NCI-H1694 (cell line): ENCODE measurements at regions not wholly inside any gene's neighbourhood (a gene's known extent, or its start where the extent isn't known, plus 50 kb on each side); places are given as distances from the start of the nearest gene placed in this dataset.
"Not testable (repeated sequence)": the region's sequence is repeated elsewhere in the genome, so short reads cannot be mapped to it uniquely, and the experiment has no call there.

ENCODE experiments used
- DNase-seq: peaks from one replicate; lab custom pipeline; 2025; lab: John Stamatoyannopoulos, UW

DNA sequence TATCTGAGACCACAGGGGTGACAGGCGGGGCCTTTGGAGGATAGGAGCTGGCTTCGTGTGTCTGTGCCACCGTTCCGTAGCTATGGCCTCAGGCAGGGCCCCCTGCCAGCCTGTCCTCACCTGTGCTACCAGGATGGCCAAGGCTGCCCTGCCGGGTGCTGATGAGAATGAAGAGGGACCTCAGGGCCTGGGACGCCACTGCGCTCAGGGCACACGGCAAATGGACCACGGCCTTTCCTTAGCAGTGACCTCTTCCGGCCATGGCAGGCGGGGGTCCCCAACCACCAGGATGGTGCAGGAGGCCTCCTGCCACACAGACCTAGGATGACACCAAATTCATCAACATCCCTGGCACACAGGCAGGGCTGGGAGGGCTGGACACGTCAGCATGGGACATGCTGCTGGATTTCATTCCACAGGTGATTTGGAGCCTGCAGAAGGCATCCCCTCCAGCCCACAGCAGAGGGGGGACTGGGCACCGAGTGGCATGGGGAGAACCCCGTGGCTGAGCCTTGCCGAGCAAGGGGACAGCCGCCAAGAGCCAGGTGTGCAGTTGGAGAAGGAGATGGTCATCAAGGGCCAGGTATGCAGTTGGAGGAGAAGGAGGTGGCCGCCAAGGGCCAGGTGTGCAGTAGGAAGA is 1321.0 kb downstream of the BRD1 start:
- no peak for DNase-seq

GRCh38 chr22:48505891-48506290 is 1321.8 kb downstream of the BRD1 start:
- no peak for DNase-seq

DNA sequence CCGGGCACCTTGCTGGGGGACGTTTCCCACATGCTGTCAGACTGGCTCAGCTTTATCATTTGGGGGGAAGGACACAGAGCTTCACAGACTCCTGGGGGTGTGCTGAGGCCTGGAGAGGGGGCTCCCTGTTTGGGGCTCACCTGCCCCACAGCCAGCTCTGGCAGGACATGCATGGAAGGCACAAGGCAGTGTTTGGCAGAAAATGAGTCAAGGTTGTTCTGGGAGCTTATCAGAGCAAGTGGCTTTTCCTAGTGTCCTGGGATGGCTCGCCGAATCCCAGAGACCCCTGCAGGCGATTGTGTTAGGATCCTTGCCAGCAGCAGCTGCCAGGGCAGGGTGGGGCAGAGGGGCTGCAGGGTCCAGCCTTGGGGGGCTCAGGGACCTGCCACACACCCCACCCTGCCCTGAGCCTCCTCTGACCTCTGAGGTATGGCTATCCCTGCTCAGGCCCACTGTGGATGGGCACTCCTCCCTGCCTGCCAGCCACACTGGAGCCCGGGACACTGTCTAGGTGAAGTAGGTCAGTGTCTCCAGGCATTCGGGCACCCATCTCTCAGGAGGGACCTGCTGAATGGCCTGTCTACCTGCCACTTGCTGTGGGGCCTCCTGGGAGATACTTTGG is 1323.0 kb downstream of the BRD1 start:
- no peak for DNase-seq

GRCh38 chr22:48503876-48504275 is 1323.8 kb downstream of the BRD1 start:
- DNase-seq: no peak

GRCh38 chr22:48503035-48503625 is 1324.5 kb downstream of the BRD1 start:
- no peak for DNase-seq

GRCh38 chr22:48501231-48501750 is 1326.4 kb downstream of the BRD1 start:
- DNase-seq: no peak

DNA sequence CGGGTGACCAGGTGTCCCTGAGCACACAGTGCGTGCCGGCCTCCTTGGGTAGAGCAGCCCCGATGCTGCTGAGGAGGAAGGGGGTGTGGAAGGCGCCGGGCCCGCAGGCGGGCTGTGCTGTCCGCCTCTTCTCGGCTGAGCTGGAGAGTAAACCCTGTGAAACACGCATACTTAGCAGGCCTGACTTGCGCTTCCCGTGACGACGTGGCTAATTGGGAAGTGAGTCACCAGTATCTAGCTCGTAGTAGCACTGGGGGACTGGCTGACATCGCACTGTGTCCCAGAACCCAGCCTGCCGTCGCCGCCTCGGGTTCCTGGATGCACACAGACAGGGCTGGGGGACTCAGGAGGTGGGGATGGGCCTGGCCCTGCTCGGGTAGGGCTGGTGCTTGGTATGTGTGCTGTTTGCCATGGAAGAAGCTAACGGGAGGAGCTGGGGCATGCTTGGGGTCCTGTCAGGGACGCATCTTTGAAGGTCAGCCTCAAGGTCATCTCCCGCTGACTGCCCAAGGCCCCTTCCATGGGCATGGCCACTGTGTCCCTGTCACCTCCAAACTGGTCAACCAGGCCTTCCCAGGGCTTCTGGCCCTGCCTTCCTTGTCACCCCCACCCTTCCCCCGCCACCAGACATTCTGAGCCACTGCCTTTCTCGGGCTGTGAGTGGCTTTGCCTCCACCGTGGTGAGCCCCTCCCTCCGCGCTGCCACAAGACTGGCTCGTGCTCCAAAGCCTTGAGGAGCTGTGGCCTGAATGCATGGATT is 1327.0 kb downstream of the BRD1 start:
- no peak for DNase-seq

DNA sequence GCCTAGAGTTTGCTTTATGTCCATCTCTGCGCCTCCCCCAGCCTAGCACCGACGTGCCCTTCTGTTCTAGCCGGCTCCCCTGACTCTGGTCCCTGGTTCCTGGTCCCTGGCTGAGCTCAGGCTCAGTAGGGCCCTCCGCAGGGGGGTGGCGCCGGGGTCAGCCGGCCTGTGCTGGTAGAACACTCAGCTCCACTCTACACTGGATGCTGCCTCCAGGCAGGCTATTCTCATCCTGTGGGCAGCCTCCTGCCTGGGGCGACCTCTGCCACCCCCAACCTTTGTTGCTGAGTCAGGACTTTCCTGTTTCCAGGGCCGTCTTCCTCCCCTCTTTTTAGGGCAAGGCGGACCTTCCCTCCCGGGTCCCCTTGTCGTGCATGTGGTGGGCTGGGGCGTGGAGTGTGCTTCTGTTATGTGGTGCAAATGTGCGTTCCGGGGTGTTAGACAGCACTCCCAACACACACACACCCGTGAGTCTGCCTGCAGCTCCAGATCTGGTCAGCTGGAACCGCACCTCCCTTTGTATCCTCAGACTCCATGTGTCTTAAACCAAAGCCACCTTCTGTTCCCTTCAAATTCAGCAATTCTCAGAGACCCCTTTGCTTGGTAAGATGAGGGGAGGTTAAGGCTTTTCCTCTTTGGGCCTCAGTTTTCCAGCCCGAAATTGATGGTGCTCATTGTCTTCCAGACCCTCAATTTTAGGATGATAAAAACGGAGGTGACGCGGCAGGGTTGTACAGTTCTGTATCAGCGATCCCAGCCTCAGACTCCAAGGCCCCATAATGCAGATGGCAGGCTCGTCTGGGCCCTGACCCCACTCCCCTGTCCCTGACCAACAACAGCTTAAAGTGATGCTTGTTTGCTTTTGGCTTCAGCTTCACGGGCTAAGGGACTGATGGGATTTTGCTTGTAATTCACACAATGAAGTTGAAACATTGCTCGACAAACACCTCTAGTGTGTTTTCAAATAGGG is 1327.9 kb downstream of the BRD1 start:
- no peak for DNase-seq

- no peak for DNase-seq
Measured at GRCh38 chr22:48498526-48499331, 1328.9 kb downstream of the BRD1 start.

- DNase-seq: not testable (repeated sequence)
Measured at GRCh38 chr22:48497743-48498520, 1329.7 kb downstream of the BRD1 start.

- no peak for DNase-seq
Measured at GRCh38 chr22:48496987-48497650, 1330.6 kb downstream of the BRD1 start.

DNA sequence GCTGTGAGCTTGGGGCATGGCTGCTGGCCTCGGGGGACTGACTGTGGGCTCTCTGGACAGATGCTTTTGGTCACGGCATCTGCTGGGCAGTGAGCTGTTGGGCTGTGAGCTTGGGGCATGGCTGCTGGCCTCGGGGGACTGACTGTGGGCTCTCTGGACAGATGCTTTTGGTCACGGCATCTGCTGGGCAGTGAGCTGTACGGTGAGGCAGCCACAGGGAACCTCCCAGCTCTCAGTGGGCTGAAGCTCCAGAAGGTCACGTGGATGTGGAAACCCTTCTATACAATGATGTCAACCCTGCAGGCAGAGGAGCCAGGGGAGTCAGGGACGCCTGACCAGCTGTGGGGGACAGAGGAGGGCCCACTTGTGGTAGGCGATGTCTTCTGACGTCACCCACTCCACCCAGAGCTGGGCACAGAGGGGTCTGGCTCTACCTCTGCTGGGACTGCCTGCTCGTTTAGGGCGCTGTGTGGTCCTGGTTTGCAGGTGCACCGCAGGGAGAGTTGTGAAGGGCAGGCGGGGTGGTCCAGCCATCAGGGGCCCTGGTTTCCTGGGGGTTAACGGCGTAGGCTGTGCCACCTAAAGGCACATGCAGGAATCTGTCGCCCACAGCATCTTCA is 1331.3 kb downstream of the BRD1 start:
- no peak for DNase-seq

GRCh38 chr22:48495751-48496080 is 1332.0 kb downstream of the BRD1 start:
- no peak for DNase-seq

DNA sequence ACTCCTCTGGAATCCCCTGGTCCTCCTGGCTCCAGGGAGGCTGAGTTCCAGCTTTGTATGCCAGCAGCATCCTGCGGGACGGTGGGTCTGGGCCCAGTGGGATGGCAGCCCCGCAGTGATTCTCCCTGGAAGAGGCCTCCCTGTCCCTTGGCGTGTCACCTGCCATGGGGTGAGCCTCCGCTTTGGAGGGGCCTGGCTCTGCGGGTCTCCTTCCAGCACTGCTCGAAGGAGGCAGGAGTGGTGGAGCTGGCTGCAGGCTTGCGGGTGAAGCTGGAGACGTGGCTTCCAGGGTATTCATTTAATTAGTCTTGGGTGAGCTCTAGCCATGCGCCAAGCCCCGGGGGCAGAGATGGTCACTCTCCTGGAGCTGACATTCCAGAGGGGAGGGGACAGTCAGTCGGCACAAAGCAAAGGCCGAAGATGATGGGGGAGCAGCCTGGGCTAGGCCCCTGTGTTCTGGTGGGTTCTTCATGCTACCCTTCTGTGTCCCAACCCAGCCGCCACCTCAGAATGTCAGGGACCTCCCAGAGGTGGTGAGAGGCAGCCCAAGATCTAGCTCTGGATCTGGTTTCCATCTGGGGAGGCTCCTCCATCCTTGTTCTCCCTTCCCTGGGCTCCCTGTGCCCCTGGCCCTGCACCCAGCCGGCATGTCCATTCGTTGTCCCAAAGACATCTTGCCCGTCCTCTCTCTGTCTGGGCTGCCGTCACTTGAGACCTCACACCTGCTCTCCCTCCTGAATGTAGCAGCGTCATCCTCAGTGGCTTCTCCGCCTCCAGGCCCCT is 1332.5 kb downstream of the BRD1 start:
- DNase-seq: no peak

- no peak for DNase-seq
Measured at GRCh38 chr22:48494256-48494967, 1333.3 kb downstream of the BRD1 start.

- no peak for DNase-seq
Measured at GRCh38 chr22:48493733-48494132, 1333.9 kb downstream of the BRD1 start.
